ENCODE measurements at regions not wholly inside any gene's neighbourhood (a gene's known extent, or its start where the extent isn't known, plus 50 kb on each side); places are given as distances from the start of the nearest gene placed in this dataset.

GRCh38 chr3:107899990-107900651 lies 190.7 kb downstream of the CD47 start:
- TF ChIP-seq CTCF (IDR thresholded peaks at IDR 0.05) (no peak), POLR2A (IDR thresholded peaks at IDR 0.05) (no peak)

Data from lower leg skin (tissue), 3 donors.